ENCODE measurements at regions not wholly inside any gene's neighbourhood (a gene's known extent, or its start where the extent isn't known, plus 50 kb on each side); places are given as distances from the start of the nearest gene placed in this dataset.

DNA sequence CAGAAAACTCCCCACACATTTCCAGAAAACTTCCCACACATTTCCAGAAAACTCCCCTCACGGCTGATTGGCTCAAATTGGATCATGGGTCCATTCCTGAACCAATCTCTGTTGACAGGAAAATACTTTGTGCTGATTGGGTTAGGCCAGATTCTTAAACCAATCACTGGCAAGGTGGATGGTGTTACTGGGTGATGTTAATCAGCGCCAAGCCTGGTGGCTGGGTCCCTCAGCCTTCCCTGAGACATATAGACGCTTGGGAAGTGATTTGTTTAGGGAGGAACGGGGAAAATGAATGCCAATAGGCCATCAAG lies 199.4 kb upstream of the UBE2E2 start:
- H3K4me1 Mint-ChIP-seq (ENCODE audit: unreplicated experiment), result peaks cover 10% of the 10 kb centered on the region
- no peaks in the 10 kb centered on the region for H3K36me3 Mint-ChIP-seq
- TF ChIP-seq, protein P1, sequence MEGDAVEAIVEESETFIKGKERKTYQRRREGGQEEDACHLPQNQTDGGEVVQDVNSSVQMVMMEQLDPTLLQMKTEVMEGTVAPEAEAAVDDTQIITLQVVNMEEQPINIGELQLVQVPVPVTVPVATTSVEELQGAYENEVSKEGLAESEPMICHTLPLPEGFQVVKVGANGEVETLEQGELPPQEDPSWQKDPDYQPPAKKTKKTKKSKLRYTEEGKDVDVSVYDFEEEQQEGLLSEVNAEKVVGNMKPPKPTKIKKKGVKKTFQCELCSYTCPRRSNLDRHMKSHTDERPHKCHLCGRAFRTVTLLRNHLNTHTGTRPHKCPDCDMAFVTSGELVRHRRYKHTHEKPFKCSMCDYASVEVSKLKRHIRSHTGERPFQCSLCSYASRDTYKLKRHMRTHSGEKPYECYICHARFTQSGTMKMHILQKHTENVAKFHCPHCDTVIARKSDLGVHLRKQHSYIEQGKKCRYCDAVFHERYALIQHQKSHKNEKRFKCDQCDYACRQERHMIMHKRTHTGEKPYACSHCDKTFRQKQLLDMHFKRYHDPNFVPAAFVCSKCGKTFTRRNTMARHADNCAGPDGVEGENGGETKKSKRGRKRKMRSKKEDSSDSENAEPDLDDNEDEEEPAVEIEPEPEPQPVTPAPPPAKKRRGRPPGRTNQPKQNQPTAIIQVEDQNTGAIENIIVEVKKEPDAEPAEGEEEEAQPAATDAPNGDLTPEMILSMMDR (conservative IDR thresholded peaks at IDR 0.05), result no peak
- no peak overlapping the region for H3K27ac Mint-ChIP-seq
- DNase-seq (ENCODE audit: extremely low spot score, unreplicated experiment), result no peak
- no peak overlapping the region for H3K4me3 Mint-ChIP-seq
- no peaks in the 10 kb centered on the region for H3K9me3 Mint-ChIP-seq
- no peaks in the 10 kb centered on the region for H3K27me3 Mint-ChIP-seq

DNA sequence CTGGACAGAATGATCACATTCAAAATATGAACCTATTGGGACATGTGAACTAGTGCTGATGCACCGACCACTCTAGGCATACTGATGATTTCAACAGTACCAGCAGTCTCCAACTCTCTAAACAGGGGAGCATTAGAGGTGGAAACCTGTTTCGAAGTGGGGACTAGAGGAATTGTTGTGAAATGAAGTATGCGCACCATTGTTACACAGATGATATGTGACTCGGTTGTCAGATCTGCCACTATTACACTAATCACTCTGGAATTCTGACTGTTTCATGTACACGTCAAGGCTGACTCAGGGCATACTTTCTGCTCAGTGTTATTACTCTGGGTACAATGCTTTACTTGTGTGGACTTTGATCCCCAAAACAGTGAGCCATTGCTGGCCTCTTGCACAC lies 198.2 kb upstream of the UBE2E2 start:
- no peak for DNase-seq (ENCODE audit: extremely low spot score, unreplicated experiment)
- TF ChIP-seq, protein P1 (conservative IDR thresholded peaks at IDR 0.05), result no peak
- H3K36me3 Mint-ChIP-seq, result no peaks in the 10 kb centered on the region
- H3K4me3 Mint-ChIP-seq, result no peak overlapping the region
- no peak overlapping the region for H3K27ac Mint-ChIP-seq
- no peaks in the 10 kb centered on the region for H3K9me3 Mint-ChIP-seq
- H3K4me1 Mint-ChIP-seq (ENCODE audit: unreplicated experiment), result peaks cover 10% of the 10 kb centered on the region
- no peaks in the 10 kb centered on the region for H3K27me3 Mint-ChIP-seq

DNA sequence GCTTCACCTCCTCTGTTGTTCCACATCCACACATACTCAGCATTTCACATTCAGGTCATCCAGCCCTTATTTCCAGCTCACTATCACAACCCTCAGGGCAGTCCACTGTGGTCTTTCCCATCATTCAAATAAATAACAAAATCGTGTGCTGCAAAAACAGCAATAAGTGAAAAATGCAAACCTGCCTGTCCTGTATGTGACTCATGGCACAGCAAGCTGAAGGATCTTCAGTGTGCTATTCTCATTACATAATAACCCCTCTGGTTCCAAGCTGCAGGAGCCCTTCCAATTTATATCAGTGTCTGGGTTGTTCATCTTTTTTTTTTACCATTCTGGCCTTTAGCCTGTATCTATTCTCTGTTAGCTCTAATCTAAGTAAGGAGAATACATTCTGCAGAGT lies 185.3 kb upstream of the UBE2E2 start:
- H3K27ac Mint-ChIP-seq, result peak overlapping the region; percentile 63
- H3K4me1 Mint-ChIP-seq (ENCODE audit: unreplicated experiment), result peaks cover 17% of the 10 kb centered on the region
- peaks cover 3% of the 10 kb centered on the region for H3K9me3 Mint-ChIP-seq
- TF ChIP-seq, protein P1 (conservative IDR thresholded peaks at IDR 0.05), result no peak
- no peak for DNase-seq (ENCODE audit: extremely low spot score, unreplicated experiment)
- H3K36me3 Mint-ChIP-seq, result no peaks in the 10 kb centered on the region
- H3K4me3 Mint-ChIP-seq, result peak overlapping the region; percentile 14
- peaks cover 3% of the 10 kb centered on the region for H3K27me3 Mint-ChIP-seq

DNA sequence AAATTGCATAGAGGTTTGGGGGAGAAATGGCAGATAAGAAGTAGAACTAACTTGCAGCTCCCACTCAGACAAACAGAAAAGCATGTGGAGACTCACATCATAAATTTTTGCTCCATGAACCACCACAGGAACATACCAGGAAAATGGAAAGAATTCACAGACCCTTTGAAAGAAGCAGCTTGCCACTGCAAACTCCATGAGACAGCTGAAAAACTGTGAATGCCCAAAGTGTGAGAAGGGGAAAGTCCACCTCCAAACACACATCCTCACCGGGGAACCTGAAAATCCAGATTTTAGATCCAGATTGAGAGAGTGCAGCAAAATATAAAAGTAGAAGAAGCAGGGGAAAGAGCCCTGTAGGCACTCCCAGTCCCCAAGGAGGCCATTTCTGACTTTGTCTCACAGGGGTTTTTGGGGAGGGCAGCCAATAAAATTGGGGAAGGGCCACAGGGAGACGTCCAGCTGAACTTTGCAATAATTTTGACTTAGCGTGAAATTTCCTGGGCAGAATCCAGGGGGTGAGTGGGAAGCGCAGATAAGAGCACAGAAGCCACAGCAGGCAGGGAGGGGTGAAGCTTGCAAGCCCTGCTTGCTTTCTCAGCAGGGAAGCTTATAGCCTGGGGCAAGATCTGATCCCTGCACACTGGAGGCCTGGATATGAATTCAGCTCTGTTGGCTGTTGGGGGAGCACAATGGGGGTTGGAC lies 183.4 kb upstream of the UBE2E2 start:
- TF ChIP-seq, protein P1 (conservative IDR thresholded peaks at IDR 0.05), result no peak
- no peak for DNase-seq (ENCODE audit: extremely low spot score, unreplicated experiment)
- peak overlapping the region; percentile 75 for H3K27ac Mint-ChIP-seq
- H3K9me3 Mint-ChIP-seq, result peaks cover 8% of the 10 kb centered on the region
- H3K4me1 Mint-ChIP-seq (ENCODE audit: unreplicated experiment), result peaks cover 17% of the 10 kb centered on the region
- H3K36me3 Mint-ChIP-seq, result no peaks in the 10 kb centered on the region
- H3K4me3 Mint-ChIP-seq, result peak overlapping the region; percentile 54
- H3K27me3 Mint-ChIP-seq, result no peaks in the 10 kb centered on the region

DNA sequence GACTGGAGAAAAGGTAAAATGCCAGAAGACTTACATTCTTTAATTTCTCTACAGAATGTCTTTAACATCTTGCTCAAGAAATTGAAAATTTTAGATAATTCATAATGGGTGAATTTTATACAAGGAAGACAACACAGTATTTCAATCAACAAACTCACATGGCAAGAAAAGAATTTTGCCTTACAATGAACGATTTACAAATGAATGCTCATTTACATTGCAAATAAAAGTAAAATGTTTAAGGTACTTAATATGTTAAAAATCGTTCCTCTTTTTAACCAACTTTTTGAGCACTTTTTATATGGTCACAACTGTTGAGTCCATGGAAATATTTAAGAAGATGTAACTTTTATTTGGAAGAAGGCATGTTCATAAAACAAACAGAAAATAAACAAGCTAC lies 174.8 kb upstream of the UBE2E2 start:
- no peak overlapping the region for H3K4me3 Mint-ChIP-seq
- H3K9me3 Mint-ChIP-seq, result peaks cover 10% of the 10 kb centered on the region

More for the DNA sequence above, 174.8 kb upstream of the UBE2E2 start:
- no peak overlapping the region for H3K27ac Mint-ChIP-seq
- H3K27me3 Mint-ChIP-seq, result peaks cover 7% of the 10 kb centered on the region
- no peak for DNase-seq (ENCODE audit: extremely low spot score, unreplicated experiment)
- TF ChIP-seq, protein P1 (conservative IDR thresholded peaks at IDR 0.05), result no peak
- H3K4me1 Mint-ChIP-seq (ENCODE audit: unreplicated experiment), result no peaks in the 10 kb centered on the region
- no peaks in the 10 kb centered on the region for H3K36me3 Mint-ChIP-seq
